Hepatocyte (in vitro differentiated cells): ENCODE measurements at regions not wholly inside any gene's neighbourhood (a gene's known extent, or its start where the extent isn't known, plus 50 kb on each side); places are given as distances from the start of the nearest gene placed in this dataset.
"Not testable (repeated sequence)": the region's sequence is repeated elsewhere in the genome, so short reads cannot be mapped to it uniquely, and the experiment has no call there.

Source experiments
- DNase-seq: peaks from one replicate; pipeline ENCODE4 v3.0.0-alpha.2; 2016; ENCODE audit warnings: low spot score
- H2AFZ ChIP-seq: fragments of 200-600 bp; sonication (generic); 2 replicates; pipeline ENCODE4 v1.6.0; 2016; ENCODE audit warnings: antibody characterized with exemption, mild to moderate bottlenecking
- H3K27ac ChIP-seq: fragments of 200-600 bp; sonication (generic); 2 replicates; pipeline ENCODE4 v1.5.1; 2016; ENCODE audit warnings: mild to moderate bottlenecking
- H3K27me3 ChIP-seq: fragments of 200-600 bp; sonication (generic); 2 replicates; pipeline ENCODE4 v1.6.1; 2016
- H3K36me3 ChIP-seq: fragments of 200-600 bp; sonication (generic); replicated peaks from 2 replicates; pipeline ENCODE4 v1.5.1; 2016; ENCODE audit warnings: low read depth; ENCODE audit not compliant: insufficient read depth
- H3K4me1 ChIP-seq: fragments of 200-600 bp; sonication (generic); 2 replicates; pipeline ENCODE4 v1.5.1; 2016; ENCODE audit warnings: mild to moderate bottlenecking, moderate library complexity; ENCODE audit not compliant: insufficient read depth
- H3K4me2 ChIP-seq: fragments of 200-600 bp; sonication (generic); 2 replicates; pipeline ENCODE4 v1.6.0; 2016
- H3K4me3 ChIP-seq: fragments of 200-600 bp; sonication (generic); 2 replicates; pipeline ENCODE4 v1.5.1; 2016; ENCODE audit warnings: mild to moderate bottlenecking
- H3K79me2 ChIP-seq: fragments of 200-600 bp; sonication (generic); 2 replicates; pipeline ENCODE4 v1.6.0; 2017; ENCODE audit warnings: mild to moderate bottlenecking
- H3K9me2 ChIP-seq: fragments of 200-600 bp; sonication (generic); replicated peaks from 2 replicates; pipeline ENCODE4 v1.6.0; 2017; ENCODE audit warnings: mild to moderate bottlenecking; ENCODE audit not compliant: insufficient read depth
- H3K9me3 ChIP-seq: fragments of 200-600 bp; sonication (generic); 2 replicates; pipeline ENCODE4 v1.5.1; 2016; ENCODE audit warnings: low read depth, mild to moderate bottlenecking
- H4K20me1 ChIP-seq: fragments of 200-600 bp; sonication (generic); 2 replicates; pipeline ENCODE4 v1.6.0; 2016; ENCODE audit warnings: mild to moderate bottlenecking; ENCODE audit not compliant: insufficient read depth, poor library complexity, severe bottlenecking
- EZH2 ChIP-seq: fragments of 200-600 bp; sonication (generic); IDR thresholded peaks from 2 replicates; pipeline ENCODE4 v1.6.1; 2016; ENCODE audit warnings: antibody characterized with exemption, mild to moderate bottlenecking, borderline replicate concordance
- EZH2phosphoT487 ChIP-seq: fragments of 200-600 bp; sonication (generic); IDR thresholded peaks from one replicate; pipeline ENCODE4 v1.6.1; 2018; ENCODE audit warnings: antibody characterized with exemption, mild to moderate bottlenecking, low read depth, moderate library complexity; ENCODE audit not compliant: unreplicated experiment, severe bottlenecking
- WGBS: methylation state at CpG from one replicate; pipeline ENCODE4 v1.1.6; 2016; ENCODE audit warnings: low lambda C conversion rate; ENCODE audit errors: missing lambda C conversion rate; 5-methylcytosine and 5-hydroxymethylcytosine counted together
- TF ChIP-seq, protein P1 (sequence below): fragments of 200-600 bp; sonication (generic); IDR thresholded peaks from 2 replicates; pipeline ENCODE4 v1.5.1; 2016; ENCODE audit warnings: antibody characterized with exemption, mild to moderate bottlenecking; ENCODE audit not compliant: poor library complexity

DNA sequence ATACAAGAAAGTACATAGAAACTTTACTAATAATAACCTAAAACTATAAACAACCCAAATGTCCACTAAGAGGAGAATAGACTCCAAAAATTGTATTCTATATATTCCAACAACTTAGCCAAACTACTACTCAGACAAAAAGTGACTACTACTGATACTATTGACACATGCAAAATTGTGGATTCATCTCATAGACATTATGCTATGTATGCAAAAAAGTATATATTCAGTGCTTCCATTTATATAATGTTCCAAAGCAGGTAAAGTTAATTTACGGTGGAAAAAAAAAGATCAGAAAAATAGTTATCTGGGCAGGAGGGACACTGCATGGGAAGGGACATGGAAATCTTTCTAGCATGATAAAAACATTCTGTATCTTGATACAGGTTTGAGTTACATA lies 62.0 kb upstream of the SRD5A2 start:
- no peak for DNase-seq
- no peak overlapping the region for H3K4me2 ChIP-seq
- no peaks in the 10 kb centered on the region for H3K9me3 ChIP-seq
- H3K36me3 ChIP-seq = no peaks in the 10 kb centered on the region
- no peak overlapping the region for H3K4me3 ChIP-seq
- no peak overlapping the region for H2AFZ ChIP-seq
- no peaks in the 10 kb centered on the region for H4K20me1 ChIP-seq
- no peaks in the 10 kb centered on the region for H3K27me3 ChIP-seq
- TF ChIP-seq, protein P1, sequence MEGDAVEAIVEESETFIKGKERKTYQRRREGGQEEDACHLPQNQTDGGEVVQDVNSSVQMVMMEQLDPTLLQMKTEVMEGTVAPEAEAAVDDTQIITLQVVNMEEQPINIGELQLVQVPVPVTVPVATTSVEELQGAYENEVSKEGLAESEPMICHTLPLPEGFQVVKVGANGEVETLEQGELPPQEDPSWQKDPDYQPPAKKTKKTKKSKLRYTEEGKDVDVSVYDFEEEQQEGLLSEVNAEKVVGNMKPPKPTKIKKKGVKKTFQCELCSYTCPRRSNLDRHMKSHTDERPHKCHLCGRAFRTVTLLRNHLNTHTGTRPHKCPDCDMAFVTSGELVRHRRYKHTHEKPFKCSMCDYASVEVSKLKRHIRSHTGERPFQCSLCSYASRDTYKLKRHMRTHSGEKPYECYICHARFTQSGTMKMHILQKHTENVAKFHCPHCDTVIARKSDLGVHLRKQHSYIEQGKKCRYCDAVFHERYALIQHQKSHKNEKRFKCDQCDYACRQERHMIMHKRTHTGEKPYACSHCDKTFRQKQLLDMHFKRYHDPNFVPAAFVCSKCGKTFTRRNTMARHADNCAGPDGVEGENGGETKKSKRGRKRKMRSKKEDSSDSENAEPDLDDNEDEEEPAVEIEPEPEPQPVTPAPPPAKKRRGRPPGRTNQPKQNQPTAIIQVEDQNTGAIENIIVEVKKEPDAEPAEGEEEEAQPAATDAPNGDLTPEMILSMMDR = no peak
- TF ChIP-seq EZH2 (no peak), EZH2phosphoT487 (no peak)
- WGBS = 90% methylated on average over 1 of the region's 1 CpG
- H3K4me1 ChIP-seq = no peaks in the 10 kb centered on the region
- H3K9me2 ChIP-seq = no peaks in the 10 kb centered on the region
- no peaks in the 10 kb centered on the region for H3K79me2 ChIP-seq
- no peak overlapping the region for H3K27ac ChIP-seq

GRCh38 chr2:31632201-31632600 lies 51.5 kb upstream of the SRD5A2 start:
- H3K4me3 ChIP-seq, H3K36me3 ChIP-seq, H3K4me2 ChIP-seq, H2AFZ ChIP-seq, H4K20me1 ChIP-seq, H3K79me2 ChIP-seq, DNase-seq, H3K4me1 ChIP-seq, H3K27ac ChIP-seq, H3K9me3 ChIP-seq, H3K9me2 ChIP-seq, H3K27me3 ChIP-seq: not testable (repeated sequence)
- WGBS = 62% methylated on average over 5 of the region's 5 CpGs
